ENCODE measurements at regions not wholly inside any gene's neighbourhood (a gene's known extent, or its start where the extent isn't known, plus 50 kb on each side); places are given as distances from the start of the nearest gene placed in this dataset.
"Not testable (repeated sequence)": the region's sequence is repeated elsewhere in the genome, so short reads cannot be mapped to it uniquely, and the experiment has no call there.

- TF ChIP-seq CTCF, POLR2A (IDR thresholded peaks at IDR 0.05): not testable (repeated sequence)
These were observed 75.0 kb upstream of the RGS1 start for GRCh38 chr1:192500541-192500940.

Data from Peyer's patch (tissue), 4 donors.